GM18867 (cell line): ENCODE measurements at regions not wholly inside any gene's neighbourhood (a gene's known extent, or its start where the extent isn't known, plus 50 kb on each side); places are given as distances from the start of the nearest gene placed in this dataset.
"Not testable (repeated sequence)": the region's sequence is repeated elsewhere in the genome, so short reads cannot be mapped to it uniquely, and the experiment has no call there.

Experiments
- ATAC-seq: cut with Tn5 transposase; IDR thresholded peaks from one replicate; pipeline ENCODE4 v1.9.1; 2021; ENCODE audit warnings: mild to moderate bottlenecking, moderate library complexity; ENCODE audit not compliant: unreplicated experiment

DNA sequence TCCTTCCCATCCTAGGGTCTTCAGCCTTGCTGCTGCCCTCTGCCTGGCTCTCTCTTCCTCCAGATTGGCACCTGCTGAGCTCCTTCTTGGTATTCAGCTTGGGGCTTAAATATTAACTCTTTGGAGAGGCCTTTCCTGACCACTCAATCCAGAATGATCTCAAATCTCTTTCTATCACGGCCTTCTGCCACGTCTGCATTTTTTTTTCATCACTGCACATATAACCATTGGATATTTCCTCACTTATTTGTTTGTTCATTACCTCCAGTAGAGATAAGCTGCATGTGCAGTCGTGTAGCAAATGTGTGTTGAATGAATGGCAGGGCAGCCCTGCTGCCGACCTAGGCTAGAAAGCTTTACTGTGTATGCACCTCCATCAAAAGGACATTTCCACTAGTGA is 51.6 kb upstream of the MPP7 start:
- ATAC-seq = no peak

DNA sequence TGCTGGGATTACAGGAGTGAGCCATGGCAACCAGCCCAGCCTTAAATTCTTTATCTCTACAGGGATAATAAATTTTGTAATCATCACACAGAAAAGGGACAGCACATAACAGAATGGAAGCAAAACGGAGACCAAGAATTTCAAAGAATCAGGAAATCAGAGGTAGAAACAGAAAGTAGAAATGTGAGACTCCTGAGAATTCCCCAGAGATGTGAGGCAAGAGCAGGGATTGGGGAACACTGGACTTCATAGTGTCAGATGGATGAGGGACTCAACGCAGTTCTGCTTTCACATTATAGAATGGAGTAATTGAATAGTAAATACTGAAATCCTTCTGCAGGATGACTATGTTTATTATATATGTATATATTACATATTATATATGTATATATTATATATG is 52.5 kb upstream of the MPP7 start:
- ATAC-seq = no peak

DNA sequence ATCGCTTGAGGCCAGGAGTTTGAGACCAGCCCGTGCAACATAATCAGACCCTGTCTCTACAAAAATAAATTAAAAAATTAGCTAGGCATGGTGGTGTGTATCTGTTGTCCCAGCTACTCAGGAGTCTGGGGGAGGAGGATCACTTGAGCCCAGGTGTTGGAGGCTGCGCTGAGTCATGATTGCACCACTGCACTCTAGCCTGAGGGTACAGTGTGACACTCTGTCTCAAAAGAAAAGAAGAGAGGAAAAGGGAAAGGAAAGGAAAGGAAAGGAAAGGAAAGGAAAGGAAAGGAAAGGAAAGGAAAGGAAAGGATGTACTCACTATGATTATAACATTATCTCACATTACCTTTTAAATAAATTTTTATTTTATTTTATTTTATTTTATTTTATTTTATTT is 56.5 kb upstream of the MPP7 start:
- ATAC-seq = no peak

DNA sequence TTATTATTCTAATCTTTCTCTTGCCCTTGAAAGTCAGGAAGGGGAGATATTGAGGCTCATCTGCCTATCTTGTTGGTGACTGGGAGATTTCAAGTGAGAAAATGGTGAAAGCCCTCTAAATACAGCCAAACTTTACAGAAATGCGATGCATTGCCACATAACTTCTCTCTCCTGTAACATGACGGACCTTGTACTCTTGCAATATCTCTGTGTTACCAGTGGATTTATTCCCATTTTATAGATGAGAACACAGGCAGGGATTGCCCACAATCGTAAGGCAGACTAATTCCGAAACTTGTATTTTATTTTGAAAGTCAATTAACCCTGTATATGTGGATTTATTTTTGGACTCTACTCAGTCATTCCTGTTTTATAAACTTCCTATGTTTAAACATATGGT is 57.3 kb upstream of the MPP7 start:
- no peak for ATAC-seq

DNA sequence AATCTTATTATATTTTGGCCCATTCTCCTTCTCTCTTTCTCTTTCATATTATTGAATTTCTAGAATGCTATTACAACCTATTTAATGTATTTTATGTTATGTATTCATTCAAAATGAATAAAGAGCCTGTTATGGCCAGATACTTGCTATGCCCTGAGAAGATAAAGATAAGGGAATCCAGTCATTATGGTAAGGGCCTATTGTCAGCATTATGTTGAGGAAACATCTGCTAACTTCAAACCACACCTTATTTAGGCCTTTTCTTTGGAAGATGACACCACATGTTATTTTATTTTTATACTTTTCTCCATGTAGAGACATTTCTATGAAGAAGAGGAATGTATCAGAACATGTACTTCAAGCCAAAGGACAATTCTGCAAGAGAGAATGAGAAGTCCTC is 60.5 kb upstream of the MPP7 start:
- no peak for ATAC-seq

DNA sequence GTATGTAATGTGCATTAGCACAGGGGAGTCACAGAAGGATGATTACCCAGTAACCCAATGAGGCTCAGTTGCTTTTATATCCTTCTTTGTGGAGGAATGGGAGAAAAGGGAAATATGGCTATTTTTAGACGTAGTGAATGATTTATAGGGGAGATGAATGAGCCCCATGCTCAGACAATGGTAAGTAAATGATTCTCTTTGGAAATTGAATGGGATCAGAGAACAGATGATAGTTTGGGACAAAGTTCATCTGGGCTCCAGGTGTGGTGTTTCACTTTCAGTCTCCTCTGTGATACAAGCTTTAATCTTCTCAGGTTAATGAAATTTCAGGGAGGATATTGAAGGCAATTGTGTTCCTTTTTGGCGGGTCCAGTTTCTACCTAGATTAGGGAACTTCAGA is 63.0 kb upstream of the MPP7 start:
- no peak for ATAC-seq

DNA sequence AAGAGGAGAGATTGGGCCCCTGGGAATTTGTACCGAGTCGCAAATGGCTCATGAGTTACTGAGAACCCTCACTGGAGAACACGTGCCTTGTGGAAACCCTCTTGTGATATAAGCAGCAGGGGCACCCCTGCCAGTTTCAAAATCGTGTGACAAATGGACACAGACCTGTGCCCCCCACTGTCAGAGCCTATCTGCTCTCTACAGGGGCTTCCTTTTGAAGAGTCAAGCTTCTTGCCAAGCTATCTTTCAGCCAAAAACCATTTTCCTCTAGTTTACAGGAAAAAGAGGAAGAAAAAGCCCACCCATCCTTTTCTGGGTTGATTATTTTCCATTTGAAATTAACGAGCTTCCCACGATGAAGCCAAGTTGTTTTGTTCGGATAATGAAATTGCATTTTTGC is 64.1 kb upstream of the MPP7 start:
- ATAC-seq = no peak

DNA sequence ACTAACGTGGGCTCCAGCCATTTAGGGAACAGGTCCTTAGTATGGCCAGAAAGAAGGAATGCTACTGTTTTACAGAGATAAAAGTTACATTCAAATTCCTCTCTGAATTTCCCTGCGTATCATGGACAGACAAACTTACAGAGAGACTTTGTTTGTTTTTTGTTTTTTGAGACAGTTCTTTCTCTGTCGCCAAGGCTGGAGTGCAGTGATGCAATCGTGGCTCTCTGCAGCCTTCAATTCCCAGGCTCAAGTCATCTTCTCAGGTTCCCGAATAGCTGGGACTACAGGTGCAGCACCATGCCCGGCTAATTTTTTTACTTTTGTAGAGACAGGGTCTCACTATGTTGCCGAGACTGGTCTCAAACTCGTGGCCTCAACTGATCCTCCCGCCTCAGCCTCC is 64.5 kb upstream of the MPP7 start:
- ATAC-seq = no peak

DNA sequence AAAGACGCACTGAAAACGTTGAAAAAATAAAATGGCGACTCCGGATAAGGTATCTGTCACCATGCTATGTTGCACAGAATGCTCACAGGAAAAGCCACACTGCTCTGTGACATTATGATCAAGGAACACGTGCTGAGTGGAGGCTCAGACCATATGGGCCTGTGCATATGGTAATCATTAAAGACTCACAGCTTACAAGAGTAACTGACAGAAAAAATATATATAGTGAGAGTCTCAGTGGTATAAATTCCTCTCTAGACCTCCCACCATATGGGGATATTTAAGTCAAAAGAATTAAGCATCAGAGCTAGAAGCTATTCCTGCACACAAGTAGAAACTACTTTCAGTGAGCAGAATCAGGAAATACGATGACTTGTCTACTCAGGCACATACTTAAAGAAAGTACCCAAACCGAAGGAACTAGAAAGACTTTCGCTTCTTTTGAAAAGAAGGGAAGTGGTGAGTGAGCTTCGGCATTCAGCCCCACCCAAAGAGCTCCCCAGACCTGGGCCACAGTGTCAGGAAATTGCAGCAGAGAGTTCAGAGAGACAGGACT is 65.1 kb upstream of the MPP7 start:
- ATAC-seq = peak; percentile 96

DNA sequence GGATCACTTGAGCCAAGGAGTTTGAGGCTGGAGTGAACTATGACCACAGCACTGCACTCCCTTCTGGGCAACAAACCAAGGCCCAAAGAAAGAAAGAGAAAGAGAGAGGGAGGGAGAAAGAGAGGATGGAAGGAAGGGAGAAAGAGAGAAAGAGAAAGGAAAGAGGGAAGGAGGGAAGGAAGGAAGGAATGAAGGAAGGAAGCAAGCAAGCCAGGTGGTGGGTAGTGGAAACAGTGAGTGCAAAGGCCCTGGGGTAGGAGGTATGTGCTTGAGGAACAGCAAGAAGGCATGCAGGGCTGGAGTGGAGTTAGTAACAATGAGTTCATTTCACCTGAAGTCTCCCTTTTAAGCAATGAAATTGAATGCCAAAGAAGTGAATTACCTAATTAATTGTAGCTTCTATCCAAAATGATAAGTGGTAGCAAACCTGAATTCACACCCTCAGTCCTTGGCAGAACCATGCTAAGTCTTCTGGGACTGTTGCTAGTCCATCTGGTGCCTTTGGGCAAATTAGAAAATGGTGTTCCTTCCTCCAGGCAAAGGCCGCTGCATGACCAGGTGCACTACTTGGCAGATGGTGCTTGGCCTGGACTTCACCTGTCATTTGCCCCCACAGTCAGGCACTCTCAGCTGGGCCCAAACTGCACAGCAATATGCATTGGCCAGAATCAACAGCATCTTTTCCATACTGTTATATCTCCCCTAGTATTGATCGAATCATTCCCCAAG is 67.4 kb upstream of the MPP7 start:
- ATAC-seq = no peak

DNA sequence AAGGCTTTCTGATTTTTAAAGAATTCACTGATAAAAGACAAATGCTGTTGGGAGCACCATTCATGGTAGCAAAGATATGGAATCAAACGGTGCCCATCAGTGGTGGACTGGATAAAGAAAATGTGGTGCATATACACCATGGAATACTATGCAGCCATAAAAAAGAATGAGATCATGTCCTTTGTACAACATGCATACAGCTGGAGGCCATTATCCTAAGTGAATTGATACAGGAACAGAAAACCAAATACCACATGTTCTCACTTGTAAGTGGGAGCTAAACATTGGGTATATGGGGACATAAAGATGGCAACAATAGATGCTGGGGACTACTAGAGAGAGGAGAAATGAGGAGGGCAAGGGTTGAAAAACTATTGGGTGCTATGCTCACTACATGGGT is 68.8 kb upstream of the MPP7 start:
- ATAC-seq = not testable (repeated sequence)

DNA sequence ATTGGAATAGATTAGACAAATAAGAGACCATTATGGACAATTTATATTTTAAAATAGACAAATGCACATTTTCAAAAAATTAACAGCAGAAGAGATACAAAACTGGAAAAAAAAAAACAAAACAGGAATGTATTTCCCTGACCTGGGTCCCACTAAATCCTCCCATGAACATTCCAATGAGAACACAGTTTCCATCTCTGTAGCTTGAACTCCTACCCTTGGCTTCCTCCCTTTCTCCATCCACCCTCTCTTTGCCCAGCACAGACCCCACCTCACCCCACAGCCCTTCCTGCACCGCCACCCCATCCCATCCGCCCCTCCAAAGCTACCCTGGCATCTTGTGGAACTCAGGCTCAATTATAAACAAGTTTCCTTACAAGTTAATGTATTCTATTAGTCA is 71.2 kb upstream of the MPP7 start:
- no peak for ATAC-seq

DNA sequence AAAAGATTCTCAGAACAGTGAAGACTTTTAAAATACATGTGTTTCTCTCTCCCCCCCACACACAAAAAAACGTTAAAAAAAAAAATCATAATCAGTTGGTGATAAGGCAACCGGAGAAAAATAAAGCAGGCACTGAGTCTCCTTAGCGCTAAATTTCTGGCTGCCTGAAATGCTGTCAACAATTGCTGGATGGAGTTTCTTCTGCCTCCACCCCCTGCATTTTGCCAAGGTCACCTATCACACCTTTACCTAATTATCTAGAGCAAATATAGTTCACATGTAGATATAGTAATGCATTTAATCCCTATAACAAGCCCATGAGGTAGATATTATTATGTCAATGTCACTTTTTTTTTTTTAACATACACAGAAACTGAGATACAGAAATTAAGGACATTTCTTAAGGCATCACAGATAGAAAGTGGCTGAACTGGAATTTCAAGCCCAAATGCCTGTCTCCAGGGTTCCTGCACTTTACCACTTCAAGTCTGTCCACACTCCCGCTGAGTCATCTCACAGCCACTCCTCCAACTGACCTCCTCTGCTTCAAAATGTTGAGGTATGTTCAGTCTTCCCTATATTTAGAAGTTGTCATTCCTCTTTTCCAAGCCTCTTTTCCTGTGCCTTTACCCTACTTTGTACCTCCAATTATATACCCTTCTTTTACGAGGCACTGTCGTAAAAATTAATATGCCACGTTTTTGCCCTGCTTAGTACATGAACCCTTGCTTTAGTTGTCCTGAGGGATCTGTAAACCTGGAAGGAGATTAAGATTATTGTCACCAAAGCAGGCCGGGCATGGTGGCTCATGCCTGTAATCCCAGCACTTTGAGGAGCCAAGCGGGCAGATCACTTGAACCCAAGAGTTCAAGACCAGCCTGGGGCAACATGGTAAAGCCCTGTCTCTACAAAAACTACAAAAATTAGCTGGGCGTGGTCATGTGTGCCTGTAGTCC is 72.8 kb upstream of the MPP7 start:
- no peak for ATAC-seq

DNA sequence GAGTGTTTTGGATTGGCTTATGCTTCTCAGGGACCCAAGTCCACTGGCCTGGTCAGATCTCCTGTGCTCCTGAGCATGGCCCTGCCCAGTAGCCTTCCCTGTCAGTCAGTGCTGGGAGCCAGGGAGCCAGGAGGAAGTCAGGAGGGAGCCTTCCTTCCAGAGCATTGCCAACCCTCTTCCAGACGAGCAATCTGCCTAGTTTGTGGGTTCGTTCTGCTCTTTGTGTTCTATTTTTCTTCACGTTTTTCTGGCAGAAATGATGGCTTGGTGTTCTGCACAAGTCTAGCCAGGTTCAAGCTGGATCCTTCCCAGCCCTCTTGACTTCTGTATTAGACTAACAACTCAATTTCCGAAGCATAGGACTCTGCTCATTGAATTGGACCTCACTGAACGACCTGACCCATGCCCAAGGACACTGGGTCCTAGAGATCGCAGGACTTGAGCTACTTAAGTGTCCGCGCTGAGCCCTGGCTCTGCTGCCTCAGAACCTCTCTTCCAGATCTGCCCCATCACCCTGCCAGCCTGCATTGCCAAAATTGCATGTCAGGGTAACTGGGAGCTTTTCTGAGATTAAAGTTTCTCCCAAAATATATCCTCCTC is 76.2 kb upstream of the MPP7 start:
- no peak for ATAC-seq

DNA sequence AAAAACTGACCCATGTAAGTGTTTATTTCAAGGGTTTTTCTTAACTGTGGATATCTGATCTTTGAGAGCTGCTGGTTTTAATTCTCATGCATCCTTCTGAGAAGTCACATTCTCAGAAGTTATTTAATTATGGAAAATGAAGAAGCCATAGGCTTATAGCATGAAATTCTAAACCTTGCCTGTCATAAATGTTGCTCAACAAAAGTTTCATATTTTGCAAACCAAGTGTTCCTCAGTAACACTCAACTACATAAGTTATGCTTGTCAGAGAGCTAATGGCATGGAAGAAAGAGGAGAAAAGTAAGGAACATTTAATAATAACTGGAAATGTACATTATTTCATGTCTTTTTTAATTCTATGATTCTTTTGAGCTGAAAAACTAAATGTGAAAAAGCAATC is 78.6 kb upstream of the MPP7 start:
- ATAC-seq = no peak

DNA sequence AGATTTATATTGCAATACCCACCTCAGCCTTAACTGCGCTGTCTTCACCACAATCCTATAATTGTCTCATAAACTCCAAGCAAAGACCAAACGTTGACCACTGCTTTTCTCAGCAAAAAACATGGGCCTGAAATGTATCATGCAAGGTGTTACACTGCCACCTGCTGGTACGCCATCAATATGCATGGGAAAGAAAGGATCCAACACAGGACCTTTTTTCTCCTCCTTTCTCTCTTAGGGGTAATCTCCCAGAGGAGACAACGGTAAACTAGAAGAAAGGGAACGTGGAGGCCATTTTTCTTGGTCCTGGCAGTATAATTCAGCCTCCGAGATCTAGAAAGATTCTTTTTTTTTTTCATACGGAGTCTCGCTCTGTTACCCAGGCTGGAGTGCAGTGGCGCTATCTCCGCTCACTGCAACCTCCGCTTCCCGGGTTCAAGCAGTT is 79.1 kb upstream of the MPP7 start:
- peak; percentile 84 for ATAC-seq

DNA sequence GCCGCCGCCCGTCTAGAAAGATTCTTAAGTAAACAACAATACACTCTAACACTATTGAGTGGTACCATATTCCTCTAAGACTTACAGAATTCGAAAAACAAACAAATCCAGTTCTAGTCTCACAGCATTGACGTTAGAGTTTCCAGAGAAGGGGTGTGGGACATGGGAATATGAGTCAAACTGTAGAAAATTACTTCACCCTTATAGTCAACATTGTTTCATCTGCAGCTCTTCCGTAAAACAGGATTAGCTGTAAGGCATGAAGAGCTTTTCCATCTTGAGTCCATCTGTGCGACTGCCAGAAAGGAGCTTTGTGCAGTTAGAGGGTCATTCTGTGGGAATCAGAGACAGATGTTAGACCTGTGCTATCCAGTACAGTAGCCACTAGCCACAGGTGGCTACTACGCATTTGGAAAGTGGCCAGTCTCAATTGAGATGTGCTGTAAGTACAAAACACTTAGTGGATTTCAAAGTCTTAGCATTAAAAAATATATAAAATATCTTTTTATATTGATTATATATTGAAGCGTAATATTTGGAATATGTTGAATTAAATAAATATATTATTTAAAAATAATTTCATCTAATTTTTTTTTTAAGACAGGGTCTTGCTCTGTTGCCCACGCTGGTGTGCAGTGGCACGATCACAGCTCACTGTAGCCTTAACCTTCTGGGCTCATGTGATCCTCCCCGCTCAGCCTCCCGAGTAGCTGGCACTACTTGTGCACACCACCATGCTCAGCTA is 79.8 kb upstream of the MPP7 start:
- ATAC-seq = no peak

DNA sequence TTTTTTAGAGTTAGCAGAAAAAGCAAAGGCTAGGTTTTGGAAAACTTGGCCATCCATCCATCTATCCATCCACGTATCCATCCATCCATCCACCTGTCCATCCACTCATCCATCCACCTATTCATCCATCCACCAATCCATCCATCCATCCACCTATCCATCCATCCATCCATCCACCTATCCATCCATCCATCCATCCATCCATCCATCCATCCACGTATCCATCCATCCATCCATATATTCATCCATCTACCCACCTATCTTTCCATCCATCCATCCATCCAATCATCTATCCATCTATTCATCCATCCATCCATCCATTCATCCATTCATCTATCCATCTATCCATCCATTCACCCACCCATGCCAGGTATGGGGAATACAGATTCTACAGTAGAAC is 81.7 kb upstream of the MPP7 start:
- ATAC-seq = no peak

DNA sequence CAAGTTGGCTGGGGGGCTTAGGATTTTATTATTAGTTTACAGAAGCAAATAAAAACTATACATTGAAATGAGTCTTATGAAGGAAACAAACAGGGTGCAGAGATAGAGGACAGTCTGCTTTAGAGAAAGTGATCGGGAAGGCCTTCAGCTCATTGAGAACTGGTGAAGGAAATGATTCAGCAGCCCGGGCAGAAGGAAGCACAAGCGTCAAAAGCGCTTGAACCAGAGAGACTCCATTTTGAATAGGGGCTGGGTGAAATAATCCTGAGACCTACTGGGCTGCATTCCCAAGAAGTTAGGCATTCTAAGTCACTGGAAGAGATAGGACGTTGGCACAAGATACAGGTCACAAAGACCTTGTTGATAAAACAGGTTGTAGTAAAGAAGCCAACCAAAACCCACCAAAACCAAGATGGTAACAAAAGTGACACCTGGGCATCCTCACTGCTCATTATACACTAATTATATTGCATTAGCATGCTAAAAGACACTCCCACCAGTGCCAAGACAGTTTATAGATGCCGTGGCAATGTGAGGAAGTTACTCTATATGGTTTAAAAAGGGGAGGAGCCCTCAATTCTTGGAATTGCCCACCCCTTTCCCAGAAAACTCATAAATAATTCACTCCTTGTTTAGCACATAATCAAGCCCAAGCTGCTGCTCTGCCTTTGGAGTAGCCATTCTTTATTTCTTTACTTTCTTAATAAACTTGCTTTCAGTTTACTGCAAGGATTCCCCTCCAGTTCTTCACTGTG is 83.1 kb upstream of the MPP7 start:
- no peak for ATAC-seq

DNA sequence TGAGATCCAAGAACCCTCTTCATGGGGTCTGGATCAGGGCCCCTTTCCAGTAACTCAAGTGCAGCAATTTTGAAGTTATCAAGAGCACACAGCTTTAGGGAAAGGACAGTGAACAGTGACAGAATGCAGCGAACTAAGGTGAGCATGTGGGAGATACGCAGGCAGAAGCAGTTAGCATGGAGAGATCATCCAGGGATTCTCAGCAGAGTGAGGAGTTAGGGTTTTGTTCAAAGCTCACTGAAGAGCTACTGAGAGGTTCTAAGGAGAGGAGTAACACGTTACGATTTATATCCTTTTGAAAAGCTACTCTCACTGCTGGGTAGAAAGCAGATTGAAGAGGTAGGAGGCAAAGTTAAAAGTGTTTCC is 83.6 kb upstream of the MPP7 start:
- no peak for ATAC-seq
